A549 (cell line): ENCODE measurements at regions not wholly inside any gene's neighbourhood (a gene's known extent, or its start where the extent isn't known, plus 50 kb on each side); places are given as distances from the start of the nearest gene placed in this dataset.

ENCODE experiments used
- CEBPB ChIP-seq, 2 experiments: fragments of >200 bp in 1 of 2; sonication (Bioruptor Twin) in 1 of 2; formaldehyde crosslinking in 1 of 2; IDR thresholded peaks; 2 replicates each; pipeline ENCODE4 v1.6.1; 2012 to 2016
- CTCF ChIP-seq: fragments of >200 bp; sonication (Bioruptor Twin); formaldehyde crosslinking; IDR thresholded peaks from 3 replicates; pipeline ENCODE4 v1.5.1; 2016
- HOXB13 ChIP-seq: fragments of 250-450 bp; sonication (Bioruptor Pico); IDR thresholded peaks from 2 replicates; pipeline ENCODE4 v1.5.0; 2020; ENCODE audit warnings: low read depth, mild to moderate bottlenecking, moderate library complexity
- JUNB ChIP-seq: fragments of >200 bp; sonication (Bioruptor Twin); formaldehyde crosslinking; IDR thresholded peaks from 2 replicates; pipeline ENCODE4 v1.6.1; 2016
- MAZ ChIP-seq: fragments of 150-350 bp; IDR thresholded peaks from 2 replicates; pipeline ENCODE4 v1.6.1; 2014; ENCODE audit warnings: antibody characterized with exemption, low read depth, low read length, borderline replicate concordance
- MYC ChIP-seq: IDR thresholded peaks from 2 replicates; pipeline ENCODE4 v1.6.1; 2012; ENCODE audit warnings: mild to moderate bottlenecking, inconsistent platforms, low read length, improper control_type of control experiment, borderline replicate concordance
- POLR2A ChIP-seq: IDR thresholded peaks from 2 replicates; pipeline ENCODE4 v1.6.1; 2012; ENCODE audit warnings: mild to moderate bottlenecking, low read length
- RAD21 ChIP-seq, 2 experiments: fragments of >200 bp in 1 of 2; sonication (Bioruptor Twin) in 1 of 2; formaldehyde crosslinking in 1 of 2; IDR thresholded peaks in 1 of 2; conservative IDR thresholded peaks in 1 of 2; 2 replicates in 1 of 2; 3 replicates in 1 of 2; pipeline ENCODE4 v1.6.1; 2012 to 2018; ENCODE audit warnings: inconsistent platforms in 1 of 2
- RFX5 ChIP-seq: fragments of 450-650 bp; IDR thresholded peaks from 2 replicates; pipeline ENCODE4 v1.7.1; 2014; ENCODE audit warnings: antibody characterized with exemption, mild to moderate bottlenecking, moderate library complexity

DNA sequence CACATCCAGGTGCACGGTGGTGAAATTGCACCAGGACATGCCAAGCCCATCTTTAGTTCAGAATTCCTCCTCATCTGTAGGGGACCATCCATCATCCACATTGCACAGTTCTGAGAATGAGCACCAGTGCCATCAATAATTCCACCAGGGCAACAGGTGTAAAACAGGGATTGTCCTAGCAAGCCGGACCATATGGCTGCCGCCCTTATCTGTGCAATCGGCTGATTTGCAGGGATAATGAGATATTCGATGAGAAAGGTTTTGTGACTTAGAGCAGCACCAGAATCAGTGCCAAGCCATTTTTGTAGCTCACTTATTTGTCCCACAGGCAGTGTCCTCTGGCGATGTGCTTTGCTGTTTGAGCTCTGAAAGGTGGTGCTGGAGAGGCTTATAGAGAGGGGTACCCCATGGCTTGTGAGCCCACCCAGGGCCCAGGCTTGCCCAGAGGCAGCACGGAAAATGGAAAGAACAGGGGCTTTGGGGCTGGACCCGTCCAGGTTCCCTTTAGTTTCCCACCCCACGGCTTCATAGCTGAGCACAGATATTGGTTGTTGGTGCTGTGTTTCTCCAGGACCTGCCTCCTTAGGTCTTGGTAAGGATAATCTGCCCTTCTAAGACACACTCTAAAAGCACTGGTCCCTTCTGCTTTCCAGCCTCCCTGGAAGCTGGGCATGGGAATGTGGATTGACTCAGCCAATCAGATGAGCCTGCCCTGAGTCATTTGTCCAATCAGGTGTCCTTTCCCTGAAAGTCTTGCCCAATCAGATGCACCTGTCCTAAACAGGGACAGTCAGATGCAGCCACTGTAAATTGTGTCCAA lies 84.0 kb upstream of the SHANK2 start:
- TF ChIP-seq HOXB13 (CRISPR knock-in tag) (no peak), MAZ (no peak), RAD21 (conservative IDR thresholded peaks at IDR 0.05 in 1 of 2, IDR thresholded peaks at IDR 0.05 in 1 of 2) (no peak), MYC (no peak), CEBPB (IDR thresholded peaks at IDR 0.05) (no peak), CTCF (no peak), JUNB (no peak), RFX5 (no peak), POLR2A (no peak)
